ENCODE measurements at regions not wholly inside any gene's neighbourhood (a gene's known extent, or its start where the extent isn't known, plus 50 kb on each side); places are given as distances from the start of the nearest gene placed in this dataset.

- no peak for DNase-seq (ENCODE audit: low read depth)
- no peak overlapping the region for H3K4me3 ChIP-seq (ENCODE audit: control insufficient read depth, low read depth, low read length)
- no peak for TF ChIP-seq CTCF (conservative IDR thresholded peaks at IDR 0.05; ENCODE audit: control insufficient read depth, insufficient read depth, low read depth, low read length)
Observed at GRCh38 chr2:142220239-142220638, 89.4 kb upstream of the LRP1B start.

DNA sequence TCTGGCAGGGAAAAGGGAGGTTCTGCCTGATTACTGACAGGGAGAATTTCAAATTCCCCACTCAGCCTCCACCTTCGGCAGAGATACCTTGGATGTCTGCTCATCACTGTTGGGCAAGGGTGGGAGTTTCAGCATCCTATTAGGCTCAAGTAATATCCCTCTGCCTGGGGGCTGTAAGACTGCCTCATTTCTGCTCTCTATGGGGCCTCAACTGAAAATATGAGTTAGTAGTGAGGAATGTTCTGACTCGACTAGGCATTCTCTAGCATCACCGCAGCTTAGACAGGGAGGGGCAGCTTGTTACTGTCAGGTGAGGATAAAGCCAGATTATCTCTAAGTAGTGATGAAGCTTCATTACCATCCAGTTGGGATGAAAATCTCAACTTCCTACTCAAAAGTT lies 87.7 kb upstream of the LRP1B start:
- DNase-seq (ENCODE audit: low read depth): peak; percentile 2
- H3K4me3 ChIP-seq (ENCODE audit: control insufficient read depth, low read depth, low read length): no peak overlapping the region
- TF ChIP-seq CTCF (conservative IDR thresholded peaks at IDR 0.05; ENCODE audit: control insufficient read depth, insufficient read depth, low read depth, low read length): no peak

GRCh38 chr2:142217804-142218203 lies 87.0 kb upstream of the LRP1B start:
- no peak for TF ChIP-seq CTCF (conservative IDR thresholded peaks at IDR 0.05; ENCODE audit: control insufficient read depth, insufficient read depth, low read depth, low read length)
- DNase-seq (ENCODE audit: low read depth): peak; percentile 7
- no peak overlapping the region for H3K4me3 ChIP-seq (ENCODE audit: control insufficient read depth, low read depth, low read length)

GRCh38 chr2:142200062-142200461 lies 69.2 kb upstream of the LRP1B start:
- H3K4me3 ChIP-seq (ENCODE audit: control insufficient read depth, low read depth, low read length): no peak overlapping the region
- no peak for TF ChIP-seq CTCF (conservative IDR thresholded peaks at IDR 0.05; ENCODE audit: control insufficient read depth, insufficient read depth, low read depth, low read length)
- no peak for DNase-seq (ENCODE audit: low read depth)

DNA sequence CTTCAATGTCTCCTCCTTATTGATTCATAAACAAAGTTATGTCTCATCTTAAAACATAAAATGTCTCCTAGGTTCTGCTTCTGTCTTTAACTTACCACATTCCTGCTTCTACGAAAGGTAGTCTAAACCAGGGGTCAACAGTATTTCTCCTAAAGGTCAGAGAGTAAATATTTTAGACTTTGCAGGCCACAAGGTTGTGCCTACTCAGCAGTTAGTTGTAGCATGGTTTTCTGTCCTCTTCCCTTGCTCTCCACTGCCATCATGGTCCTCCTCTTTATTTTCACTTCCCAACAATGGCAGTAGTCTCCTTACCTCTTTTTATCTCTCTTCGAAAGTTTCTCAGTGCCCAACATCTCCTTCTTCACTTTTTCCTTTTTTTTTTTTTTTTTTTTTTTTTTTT lies 68.3 kb upstream of the LRP1B start:
- no peak overlapping the region for H3K4me3 ChIP-seq (ENCODE audit: control insufficient read depth, low read depth, low read length)
- no peak for DNase-seq (ENCODE audit: low read depth)
- no peak for TF ChIP-seq CTCF (conservative IDR thresholded peaks at IDR 0.05; ENCODE audit: control insufficient read depth, insufficient read depth, low read depth, low read length)

DNA sequence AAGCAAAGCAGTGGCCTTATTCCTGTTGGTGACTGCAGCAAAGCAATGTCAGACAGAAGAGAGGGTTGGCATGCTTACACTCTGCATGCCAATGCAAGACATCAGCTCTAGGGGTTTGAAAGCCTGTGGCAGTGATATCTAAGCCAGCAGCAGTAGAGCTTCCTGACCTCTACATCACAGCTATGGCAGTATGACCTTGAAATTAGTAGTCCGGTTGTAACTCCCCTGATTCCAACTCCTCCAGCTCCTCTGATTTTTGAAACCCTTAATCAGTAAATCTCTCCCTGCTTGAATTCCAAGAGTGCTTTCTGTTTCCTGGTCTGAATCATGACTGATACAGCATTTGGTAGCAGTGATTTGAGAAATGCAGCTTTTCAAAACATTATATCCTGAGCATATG lies 60.0 kb upstream of the LRP1B start:
- no peak for TF ChIP-seq CTCF (conservative IDR thresholded peaks at IDR 0.05; ENCODE audit: control insufficient read depth, insufficient read depth, low read depth, low read length)
- no peak for DNase-seq (ENCODE audit: low read depth)
- H3K4me3 ChIP-seq (ENCODE audit: control insufficient read depth, low read depth, low read length): no peak overlapping the region

- no peak for TF ChIP-seq CTCF (conservative IDR thresholded peaks at IDR 0.05; ENCODE audit: control insufficient read depth, insufficient read depth, low read depth, low read length)
- no peak overlapping the region for H3K4me3 ChIP-seq (ENCODE audit: control insufficient read depth, low read depth, low read length)
- no peak for DNase-seq (ENCODE audit: low read depth)
Observed at GRCh38 chr2:142189501-142189900, 58.7 kb upstream of the LRP1B start.
